ENCODE measurements at regions not wholly inside any gene's neighbourhood (a gene's known extent, or its start where the extent isn't known, plus 50 kb on each side); places are given as distances from the start of the nearest gene placed in this dataset.

GRCh38 chr5:89181546-89181945 lies 298.6 kb upstream of the MEF2C start:
- TF ChIP-seq EZH2 (IDR thresholded peaks at IDR 0.05; ENCODE audit: borderline replicate concordance) (no peak), EZH2phosphoT487 (IDR thresholded peaks at IDR 0.05; ENCODE audit: low read depth, severe bottlenecking, unreplicated experiment) (no peak), CTCF (IDR thresholded peaks at IDR 0.05; ENCODE audit: poor library complexity) (no peak)
- no peak overlapping the region for H3K4me3 ChIP-seq
- no peaks in the 10 kb centered on the region for H3K4me1 ChIP-seq (ENCODE audit: insufficient read depth)
- H4K20me1 ChIP-seq (ENCODE audit: insufficient read depth, poor library complexity, severe bottlenecking) = no peaks in the 10 kb centered on the region
- no peaks in the 10 kb centered on the region for H3K27me3 ChIP-seq
- no peaks in the 10 kb centered on the region for H3K9me2 ChIP-seq (replicated peaks; ENCODE audit: insufficient read depth)
- no peak overlapping the region for H3K4me2 ChIP-seq
- H3K79me2 ChIP-seq = no peaks in the 10 kb centered on the region
- no peak for DNase-seq (ENCODE audit: low spot score)
- no peaks in the 10 kb centered on the region for H3K9me3 ChIP-seq (ENCODE audit: low read depth)
- H3K36me3 ChIP-seq (replicated peaks; ENCODE audit: insufficient read depth, low read depth) = no peaks in the 10 kb centered on the region
- no peak overlapping the region for H3K27ac ChIP-seq
- no peak overlapping the region for H2AFZ ChIP-seq

GRCh38 chr5:89179731-89180130 lies 296.7 kb upstream of the MEF2C start:
- whole genome bisulfite sequencing (ENCODE audit: low lambda C conversion rate, missing lambda C conversion rate) = 80% methylated on average over 3 of the region's 3 CpGs
- no peaks in the 10 kb centered on the region for H3K79me2 ChIP-seq
- no peak overlapping the region for H3K4me3 ChIP-seq
- H3K36me3 ChIP-seq (replicated peaks; ENCODE audit: insufficient read depth, low read depth) = no peaks in the 10 kb centered on the region
- DNase-seq (ENCODE audit: low spot score) = no peak
- no peaks in the 10 kb centered on the region for H3K4me1 ChIP-seq (ENCODE audit: insufficient read depth)
- no peak overlapping the region for H3K4me2 ChIP-seq
- TF ChIP-seq CTCF (IDR thresholded peaks at IDR 0.05; ENCODE audit: poor library complexity) (no peak), EZH2 (IDR thresholded peaks at IDR 0.05; ENCODE audit: borderline replicate concordance) (no peak), EZH2phosphoT487 (IDR thresholded peaks at IDR 0.05; ENCODE audit: low read depth, severe bottlenecking, unreplicated experiment) (no peak)
- H3K27me3 ChIP-seq = no peaks in the 10 kb centered on the region
- H3K9me2 ChIP-seq (replicated peaks; ENCODE audit: insufficient read depth) = no peaks in the 10 kb centered on the region
- no peak overlapping the region for H2AFZ ChIP-seq
- no peaks in the 10 kb centered on the region for H3K9me3 ChIP-seq (ENCODE audit: low read depth)
- no peaks in the 10 kb centered on the region for H4K20me1 ChIP-seq (ENCODE audit: insufficient read depth, poor library complexity, severe bottlenecking)
- H3K27ac ChIP-seq = no peak overlapping the region

GRCh38 chr5:89178541-89178940 lies 295.6 kb upstream of the MEF2C start:
- no peaks in the 10 kb centered on the region for H3K9me2 ChIP-seq (replicated peaks; ENCODE audit: insufficient read depth)
- H3K27ac ChIP-seq = no peak overlapping the region
- WGBS (ENCODE audit: low lambda C conversion rate, missing lambda C conversion rate) = 80% methylated on average over 2 of the region's 2 CpGs
- DNase-seq (ENCODE audit: low spot score) = no peak
- H4K20me1 ChIP-seq (ENCODE audit: insufficient read depth, poor library complexity, severe bottlenecking) = no peaks in the 10 kb centered on the region
- no peaks in the 10 kb centered on the region for H3K4me1 ChIP-seq (ENCODE audit: insufficient read depth)
- no peaks in the 10 kb centered on the region for H3K9me3 ChIP-seq (ENCODE audit: low read depth)
- H3K36me3 ChIP-seq (replicated peaks; ENCODE audit: insufficient read depth, low read depth) = no peaks in the 10 kb centered on the region
- no peaks in the 10 kb centered on the region for H3K79me2 ChIP-seq
- H3K4me2 ChIP-seq = no peak overlapping the region
- TF ChIP-seq EZH2 (IDR thresholded peaks at IDR 0.05; ENCODE audit: borderline replicate concordance) (no peak), CTCF (IDR thresholded peaks at IDR 0.05; ENCODE audit: poor library complexity) (no peak), EZH2phosphoT487 (IDR thresholded peaks at IDR 0.05; ENCODE audit: low read depth, severe bottlenecking, unreplicated experiment) (no peak)
- H2AFZ ChIP-seq = no peak overlapping the region
- no peak overlapping the region for H3K4me3 ChIP-seq
- no peaks in the 10 kb centered on the region for H3K27me3 ChIP-seq

GRCh38 chr5:89173528-89173927 lies 290.5 kb upstream of the MEF2C start:
- Histone ChIP-seq H3K9me3 (ENCODE audit: low read depth) (no peaks in the 10 kb centered on the region), H3K36me3 (replicated peaks; ENCODE audit: insufficient read depth, low read depth) (no peaks in the 10 kb centered on the region), H3K27me3 (no peaks in the 10 kb centered on the region), H3K27ac (no peak overlapping the region), H4K20me1 (ENCODE audit: insufficient read depth, poor library complexity, severe bottlenecking) (no peaks in the 10 kb centered on the region), H3K4me1 (ENCODE audit: insufficient read depth) (no peaks in the 10 kb centered on the region), H3K4me3 (no peak overlapping the region), H3K9me2 (replicated peaks; ENCODE audit: insufficient read depth) (no peaks in the 10 kb centered on the region), H3K4me2 (no peak overlapping the region), H2AFZ (no peak overlapping the region), H3K79me2 (no peaks in the 10 kb centered on the region)
- TF ChIP-seq EZH2phosphoT487 (IDR thresholded peaks at IDR 0.05; ENCODE audit: low read depth, severe bottlenecking, unreplicated experiment) (no peak), CTCF (IDR thresholded peaks at IDR 0.05; ENCODE audit: poor library complexity) (no peak), EZH2 (IDR thresholded peaks at IDR 0.05; ENCODE audit: borderline replicate concordance) (no peak)
- DNase-seq (ENCODE audit: low spot score) = no peak
- WGBS (ENCODE audit: low lambda C conversion rate, missing lambda C conversion rate) = 97% methylated on average over 1 of the region's 1 CpG
